ENCODE measurements at regions not wholly inside any gene's neighbourhood (a gene's known extent, or its start where the extent isn't known, plus 50 kb on each side); places are given as distances from the start of the nearest gene placed in this dataset.

- DNase-seq, result peak in 9 of 10 donors; percentile 23 to 90 (median 55)
- intact Hi-C loops (cut with DNase I), result no loop called here
Observed at GRCh38 chr5:71937921-71938698, 169.2 kb upstream of the MAP1B start.

DNA sequence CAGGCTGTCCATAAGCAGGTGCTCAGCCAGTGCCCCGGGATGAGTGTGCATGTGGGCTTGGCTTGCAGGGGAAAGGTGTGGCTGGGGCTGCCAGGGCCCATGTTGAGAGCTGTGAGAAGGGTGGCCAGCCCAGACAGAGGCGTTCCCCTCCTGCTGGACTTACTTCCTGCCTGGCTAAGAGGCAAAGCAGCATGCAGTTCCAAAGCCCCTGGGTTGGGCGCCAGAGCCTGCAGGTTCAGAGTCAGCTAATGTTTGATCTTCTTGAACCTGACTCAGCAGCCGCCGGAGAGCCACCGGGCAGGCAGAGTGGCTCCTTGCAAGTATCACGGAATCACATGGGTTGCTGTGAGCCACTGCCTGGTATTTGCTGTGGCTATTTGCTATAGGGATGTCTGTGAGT lies 168.4 kb upstream of the MAP1B start:
- peak in 3 of 10 donors; percentile 15 to 82 (median 82) for DNase-seq
- intact Hi-C loops (cut with DNase I), result no loop called here

GRCh38 chr5:71939452-71940230 lies 167.6 kb upstream of the MAP1B start:
- intact Hi-C loops (cut with DNase I), result no loop called here
- peak in 1 of 10 donors; percentile 66 for DNase-seq

GRCh38 chr5:71943874-71944273 lies 163.4 kb upstream of the MAP1B start:
- no peak for DNase-seq
- intact Hi-C loops (cut with DNase I), result no loop called here

- DNase-seq, result no peak
- intact Hi-C loops (cut with DNase I), result no loop called here
Observed at GRCh38 chr5:71945436-71945835, 161.8 kb upstream of the MAP1B start.

DNA sequence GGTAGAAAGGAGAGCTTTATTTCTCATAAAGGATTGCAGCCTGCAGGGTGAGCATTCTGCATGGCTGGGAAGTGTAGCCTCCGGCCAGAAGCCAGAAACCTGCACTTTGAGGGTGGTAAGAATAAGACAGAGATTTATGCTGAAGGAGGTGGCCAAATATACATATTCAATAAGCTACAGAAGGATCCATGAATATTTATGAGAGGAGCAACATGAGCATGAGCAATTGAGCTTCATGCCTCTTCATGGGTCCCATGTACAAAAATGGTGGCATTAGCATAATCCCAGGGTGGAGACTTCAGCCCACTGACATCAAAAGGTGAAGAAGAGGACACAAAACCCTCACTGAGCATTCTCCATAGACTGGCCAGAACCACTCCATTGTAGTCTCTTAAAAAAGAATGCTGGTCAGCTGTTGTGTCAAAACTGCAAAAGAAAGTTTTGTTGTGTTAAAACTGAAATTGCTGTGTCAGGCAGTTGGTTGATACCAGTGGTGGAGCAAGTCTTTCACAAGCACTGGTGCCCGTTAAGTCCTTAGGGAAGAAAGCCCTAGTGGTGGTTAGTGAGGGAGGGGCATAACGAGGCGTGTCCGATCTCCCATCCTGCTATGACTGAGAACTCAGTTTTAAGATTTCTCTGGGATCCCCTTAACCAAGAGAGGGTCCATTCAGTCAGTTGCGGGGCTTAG lies 160.8 kb upstream of the MAP1B start:
- no peak for DNase-seq
- intact Hi-C loops (cut with DNase I), result no loop called here

DNA sequence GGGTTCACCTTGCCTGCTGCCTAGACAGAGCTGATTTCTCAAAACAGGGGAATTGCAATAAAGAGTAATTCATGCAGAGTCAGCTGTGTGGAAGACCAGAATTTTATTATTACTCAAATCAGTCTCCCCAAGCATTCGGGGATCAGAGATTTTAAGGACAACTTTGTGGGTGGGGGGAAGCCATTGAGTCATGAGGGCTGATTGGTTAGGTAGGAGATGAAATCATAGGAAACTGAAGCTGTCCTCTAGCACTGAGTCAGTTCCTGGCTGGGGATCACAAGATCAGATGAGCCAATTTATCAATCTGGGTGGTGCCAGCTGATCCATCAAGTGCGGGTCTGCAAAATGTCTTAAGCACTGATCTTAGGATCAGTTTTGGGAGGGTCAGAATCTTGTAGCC lies 159.1 kb upstream of the MAP1B start:
- no peak for DNase-seq
- intact Hi-C loops (cut with DNase I), result no loop called here

DNA sequence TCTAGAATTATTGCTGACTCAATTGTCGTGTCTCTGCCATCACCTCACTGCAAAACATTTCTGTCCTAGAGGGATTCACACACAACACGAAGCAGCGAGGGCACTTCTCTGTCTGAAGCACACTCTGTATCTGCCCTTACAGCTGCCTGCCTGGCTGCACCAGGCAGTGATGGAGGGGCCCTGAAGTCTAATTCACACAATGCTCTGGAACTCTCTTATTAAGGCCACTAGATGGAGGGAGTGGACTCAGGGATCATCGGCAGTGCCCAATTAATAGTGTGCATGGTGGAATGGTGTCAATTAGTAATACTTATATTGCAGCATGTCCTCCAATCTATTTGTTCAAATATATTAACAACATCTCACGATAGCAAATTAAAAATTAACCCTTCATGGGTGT lies 157.5 kb upstream of the MAP1B start:
- intact Hi-C loops (cut with DNase I), result no loop called here

GRCh38 chr5:71953866-71954265 lies 153.4 kb upstream of the MAP1B start:
- DNase-seq, result no peak
- intact Hi-C loops (cut with DNase I), result no loop called here

More for the DNA sequence above, 157.5 kb upstream of the MAP1B start:
- DNase-seq, result no peak

GRCh38 chr5:71954329-71954728 lies 152.9 kb upstream of the MAP1B start:
- DNase-seq, result no peak
- intact Hi-C loops (cut with DNase I), result no loop called here

DNA sequence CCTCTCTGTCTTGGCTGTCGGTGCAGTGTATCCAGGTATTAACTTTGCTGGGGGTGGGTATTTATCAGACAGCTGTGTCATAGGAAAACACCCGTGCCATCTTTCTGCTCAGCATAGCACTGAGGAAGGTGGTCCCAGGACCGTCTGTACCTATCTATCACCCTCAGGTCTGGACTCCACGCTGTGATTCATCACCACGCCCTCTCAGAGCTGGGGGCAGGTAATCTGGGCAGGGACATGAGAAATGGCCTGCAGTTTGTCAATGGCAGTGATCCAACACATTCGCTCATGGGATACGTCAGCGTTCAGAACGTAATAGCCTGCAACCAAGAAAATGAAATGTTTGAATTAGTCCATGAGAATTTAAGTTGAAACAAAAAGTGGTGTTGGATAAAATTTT lies 151.6 kb upstream of the MAP1B start:
- no peak for DNase-seq

GRCh38 chr5:71957292-71957898 lies 149.9 kb upstream of the MAP1B start:
- intact Hi-C loops (cut with DNase I), result no loop called here
- DNase-seq, result no peak

More for the DNA sequence above, 151.6 kb upstream of the MAP1B start:
- intact Hi-C loops (cut with DNase I), result no loop called here

DNA sequence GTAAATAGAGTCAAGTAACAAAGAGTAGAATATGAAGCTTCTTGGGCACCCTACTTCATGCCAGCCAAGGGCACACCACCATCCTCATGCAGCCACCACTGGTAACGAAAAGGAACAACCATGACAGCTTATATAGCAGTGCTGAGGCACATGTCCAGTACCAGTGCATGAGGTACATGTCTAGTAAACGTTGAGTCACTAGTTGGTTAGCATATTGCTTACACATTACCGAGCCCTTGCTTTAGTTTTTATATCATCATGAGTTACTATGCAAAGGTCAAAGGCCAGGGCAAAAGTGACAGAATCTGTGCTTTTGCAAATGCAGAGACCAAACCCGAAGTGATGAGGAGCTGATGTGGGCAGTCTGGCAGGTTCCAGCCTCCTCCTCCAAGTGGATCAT lies 147.1 kb upstream of the MAP1B start:
- no peak for DNase-seq
- intact Hi-C loops (cut with DNase I), result no loop called here

DNA sequence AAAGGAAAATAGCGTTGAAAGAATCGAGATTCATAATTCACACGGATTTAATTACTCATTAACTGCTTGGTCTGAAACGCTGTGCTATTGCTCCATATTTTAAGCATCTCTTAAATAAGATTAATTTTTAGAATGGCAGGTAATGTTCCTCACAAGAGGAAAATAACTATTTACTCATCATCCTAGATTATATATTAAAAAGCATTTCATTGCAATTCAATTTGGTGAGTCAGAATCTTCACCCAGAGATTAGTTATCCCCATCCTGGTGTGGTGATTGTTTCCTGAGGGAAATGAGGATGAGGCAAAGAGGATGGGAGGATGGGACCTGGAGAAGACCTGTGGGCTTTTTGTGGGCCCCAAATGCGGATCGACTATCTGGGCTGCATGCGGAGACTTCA lies 145.5 kb upstream of the MAP1B start:
- no peak for DNase-seq
- intact Hi-C loops (cut with DNase I), result no loop called here

DNA sequence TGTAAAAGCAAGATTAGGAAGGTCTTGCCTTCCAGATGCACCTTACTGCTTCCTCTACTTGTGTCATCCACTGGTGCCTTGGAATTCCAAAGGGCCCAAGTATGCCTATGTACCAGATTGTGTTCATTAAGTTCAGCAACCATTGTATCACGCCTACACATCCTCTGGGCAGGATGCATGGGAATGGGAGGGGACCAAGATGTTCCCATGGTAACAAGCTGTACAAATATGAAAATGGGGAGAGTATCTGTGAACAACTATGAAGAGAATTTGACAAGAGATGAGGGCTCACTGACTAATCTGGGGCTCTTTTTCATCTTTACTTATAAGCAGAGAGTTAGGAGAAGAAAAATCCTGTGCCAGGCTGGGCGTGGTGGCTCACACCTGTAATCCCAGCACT lies 137.8 kb upstream of the MAP1B start:
- no peak for DNase-seq
- intact Hi-C loops (cut with DNase I), result no loop called here

GRCh38 chr5:71971862-71972261 lies 135.4 kb upstream of the MAP1B start:
- no peak for DNase-seq
- intact Hi-C loops (cut with DNase I), result no loop called here

GRCh38 chr5:71972777-71973473 lies 134.3 kb upstream of the MAP1B start:
- intact Hi-C loops (cut with DNase I), result no loop called here
- no peak for DNase-seq

DNA sequence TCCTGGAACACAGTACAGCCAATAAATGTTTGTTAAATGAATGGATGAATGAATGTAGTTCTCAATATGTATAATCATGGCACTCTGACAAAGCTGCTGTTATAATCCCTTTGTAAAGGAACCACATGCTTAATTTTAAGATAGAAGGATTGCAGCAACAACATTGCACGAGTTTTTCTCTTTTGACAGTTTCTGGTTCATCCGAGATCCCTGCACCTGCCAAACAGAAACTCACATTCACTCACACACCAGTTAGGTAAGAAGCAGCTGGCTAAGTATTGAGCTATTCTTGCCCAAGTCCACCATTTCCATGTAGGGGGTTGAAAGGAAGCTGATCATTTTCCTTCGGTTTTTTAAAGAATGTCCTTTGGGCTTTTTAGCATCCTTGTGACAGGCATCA lies 133.7 kb upstream of the MAP1B start:
- intact Hi-C loops (cut with DNase I), result no loop called here
- DNase-seq, result no peak

DNA sequence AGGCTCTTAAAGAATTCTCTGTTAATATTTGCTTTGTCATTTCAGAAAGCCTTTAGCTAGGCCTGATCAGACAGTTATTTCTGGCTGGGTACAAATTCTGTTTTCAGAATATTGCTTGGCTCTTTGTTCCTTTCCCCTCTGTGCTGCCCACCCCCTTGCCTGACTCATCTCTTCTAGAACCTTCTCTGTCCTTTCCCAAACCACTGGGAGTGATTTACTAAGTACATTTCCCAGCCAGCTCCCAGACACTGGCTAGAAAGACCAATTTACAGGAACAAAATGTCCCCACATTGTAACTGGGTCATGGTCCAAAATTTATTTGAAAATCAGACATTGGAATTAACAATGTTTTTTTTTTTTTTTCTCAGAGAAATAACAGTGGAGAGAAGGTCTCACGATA lies 133.1 kb upstream of the MAP1B start:
- intact Hi-C loops (cut with DNase I), result no loop called here
- no peak for DNase-seq

DNA sequence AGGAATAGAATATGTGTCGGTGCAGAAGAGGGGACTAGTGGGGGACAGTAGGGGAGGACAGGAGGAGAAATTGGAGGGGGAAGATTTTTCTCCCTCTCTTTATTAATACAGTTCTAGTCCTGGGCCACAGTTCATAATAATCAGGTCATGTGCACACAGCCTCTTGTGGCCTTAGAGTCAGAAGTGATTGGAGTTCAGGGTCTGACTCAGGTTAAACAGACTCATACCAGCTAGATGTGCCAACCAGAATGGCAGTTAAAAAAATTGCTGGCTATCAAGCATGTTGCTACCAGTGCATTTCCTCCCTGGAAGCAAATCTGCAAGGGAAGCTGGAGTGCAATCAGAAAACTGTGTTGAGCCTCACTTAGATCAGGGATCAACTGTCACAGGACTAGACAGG lies 132.7 kb upstream of the MAP1B start:
- intact Hi-C loops (cut with DNase I), result no loop called here
- no peak for DNase-seq

Data from posterior cingulate gyrus (tissue), 11 donors.